GM18868 (cell line): ENCODE measurements at regions not wholly inside any gene's neighbourhood (a gene's known extent, or its start where the extent isn't known, plus 50 kb on each side); places are given as distances from the start of the nearest gene placed in this dataset.

ENCODE experiments used
- ATAC-seq: cut with Tn5 transposase; IDR thresholded peaks from one replicate; pipeline ENCODE4 v1.9.1; 2021; ENCODE audit warnings: mild to moderate bottlenecking, moderate library complexity; ENCODE audit not compliant: unreplicated experiment

DNA sequence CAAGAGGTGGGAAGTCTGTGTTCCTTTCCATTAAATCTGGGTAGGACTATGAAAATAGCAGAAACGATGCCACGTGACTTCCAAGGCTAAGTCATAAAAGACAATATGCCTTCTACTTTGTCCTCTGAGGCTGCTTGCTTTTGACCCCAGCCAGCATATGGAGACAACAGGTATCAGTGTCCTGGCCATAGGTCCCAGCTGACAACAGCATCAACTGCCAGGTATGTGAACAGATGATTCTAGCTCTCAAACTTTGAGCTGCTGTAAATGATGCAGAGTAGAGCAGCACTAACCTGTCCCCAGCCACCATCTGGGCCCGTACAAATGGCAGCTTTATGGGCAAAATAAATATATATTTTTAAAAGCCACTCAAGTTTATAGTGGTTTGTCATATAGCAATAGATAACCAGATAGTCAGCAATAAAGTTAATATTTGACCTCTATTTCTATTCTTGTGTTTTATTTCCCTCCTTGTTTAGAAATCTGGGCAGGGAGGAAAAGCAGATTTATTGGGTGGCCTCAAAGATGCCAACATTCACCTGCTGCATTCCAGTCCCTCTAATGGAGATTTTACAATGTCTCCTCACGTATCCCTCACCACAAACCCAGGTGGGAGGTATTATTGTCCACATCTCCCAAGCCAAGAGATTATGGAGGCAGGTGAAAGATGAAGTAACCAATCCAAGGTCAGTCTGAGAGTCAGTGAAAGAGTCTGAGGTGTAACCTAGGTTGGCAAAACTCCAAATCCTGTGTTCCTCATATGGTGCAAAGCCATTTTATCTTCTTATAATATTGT lies 209.6 kb upstream of the LARGE1 start:
- ATAC-seq = no peak

DNA sequence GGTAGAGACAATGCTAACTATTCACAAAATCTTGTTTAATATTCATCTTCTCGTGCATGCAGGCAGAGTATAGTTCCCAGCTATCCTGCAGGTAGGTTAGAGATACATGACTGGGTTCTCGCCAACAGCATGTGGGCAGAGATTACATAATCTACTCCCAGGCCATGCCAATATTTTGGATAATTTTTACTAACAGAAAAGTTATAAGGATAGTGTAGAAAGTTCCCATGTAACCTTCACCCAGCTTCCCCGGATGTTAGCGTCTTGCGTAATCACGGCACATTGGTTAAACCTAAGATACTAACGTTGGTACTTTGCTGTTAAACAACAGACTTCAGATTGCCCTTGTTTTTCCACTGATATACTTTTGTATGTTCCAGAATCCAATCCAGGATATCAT lies 215.5 kb upstream of the LARGE1 start:
- no peak for ATAC-seq

DNA sequence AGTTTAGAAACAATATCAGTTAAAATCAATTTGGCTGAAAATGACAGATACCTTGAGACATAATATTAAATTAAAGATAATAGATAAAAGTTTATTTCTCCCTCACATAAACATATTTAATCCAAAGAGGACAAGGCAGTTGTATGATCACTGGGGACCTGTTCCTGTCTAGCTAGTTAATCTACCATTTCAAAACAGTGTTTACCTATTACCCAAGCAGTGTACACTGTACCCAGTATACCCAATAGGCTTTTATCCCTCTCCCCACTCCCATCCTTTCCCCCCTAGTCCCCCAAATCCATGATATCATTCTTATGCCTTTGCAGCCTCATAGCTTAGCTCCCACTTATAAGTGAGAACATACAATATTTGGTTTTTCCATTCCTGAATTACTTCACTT lies 229.7 kb upstream of the LARGE1 start:
- no peak for ATAC-seq

DNA sequence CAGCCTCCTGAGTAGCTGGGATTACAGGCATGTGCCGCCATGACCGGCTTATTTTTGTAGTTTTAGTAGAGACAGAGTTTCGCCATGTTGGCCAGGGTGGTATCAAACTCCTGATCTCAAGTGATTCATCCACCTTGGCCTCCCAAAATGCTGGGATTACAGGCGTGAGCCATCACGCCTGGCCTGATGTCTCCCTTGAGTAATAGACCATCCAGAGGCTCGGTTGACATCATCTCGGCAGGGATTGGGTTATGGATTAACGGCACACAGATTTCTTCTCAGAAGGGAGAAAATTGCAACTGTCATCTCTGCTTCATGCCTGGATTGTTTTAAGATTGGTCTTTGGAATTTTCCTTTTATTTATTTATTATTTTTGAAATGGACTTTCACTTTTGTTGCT lies 239.2 kb upstream of the LARGE1 start:
- no peak for ATAC-seq

DNA sequence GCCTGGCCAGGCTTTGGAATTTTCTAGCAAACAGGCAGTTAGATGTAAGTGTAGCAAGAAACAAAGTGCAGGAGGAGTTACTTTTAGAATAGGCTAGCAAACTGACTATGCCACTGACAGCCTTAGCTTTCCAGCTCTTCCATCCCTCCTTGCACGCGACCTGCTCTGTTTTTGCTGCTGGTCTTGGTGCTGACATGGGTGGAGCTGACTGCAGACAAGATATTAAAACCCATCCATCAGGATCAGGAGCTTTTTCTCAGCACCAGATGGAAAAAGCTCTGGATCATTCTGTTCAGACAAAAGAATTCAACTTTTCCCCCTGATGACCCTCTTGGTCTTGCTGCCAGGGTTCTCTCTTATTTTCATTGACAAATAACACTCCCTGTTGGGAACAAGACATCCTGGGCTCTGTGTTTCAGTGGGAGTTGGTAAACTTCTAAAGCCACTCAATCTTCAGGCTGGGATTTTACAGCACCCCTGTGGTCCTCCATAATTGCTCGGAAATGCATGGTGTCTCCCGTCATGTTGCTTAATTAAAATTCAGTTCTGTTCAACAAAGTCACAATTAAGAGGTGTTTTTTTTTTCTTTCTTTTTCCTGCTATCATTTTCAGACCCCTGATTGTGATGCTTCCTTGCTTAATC lies 240.0 kb upstream of the LARGE1 start:
- no peak for ATAC-seq

DNA sequence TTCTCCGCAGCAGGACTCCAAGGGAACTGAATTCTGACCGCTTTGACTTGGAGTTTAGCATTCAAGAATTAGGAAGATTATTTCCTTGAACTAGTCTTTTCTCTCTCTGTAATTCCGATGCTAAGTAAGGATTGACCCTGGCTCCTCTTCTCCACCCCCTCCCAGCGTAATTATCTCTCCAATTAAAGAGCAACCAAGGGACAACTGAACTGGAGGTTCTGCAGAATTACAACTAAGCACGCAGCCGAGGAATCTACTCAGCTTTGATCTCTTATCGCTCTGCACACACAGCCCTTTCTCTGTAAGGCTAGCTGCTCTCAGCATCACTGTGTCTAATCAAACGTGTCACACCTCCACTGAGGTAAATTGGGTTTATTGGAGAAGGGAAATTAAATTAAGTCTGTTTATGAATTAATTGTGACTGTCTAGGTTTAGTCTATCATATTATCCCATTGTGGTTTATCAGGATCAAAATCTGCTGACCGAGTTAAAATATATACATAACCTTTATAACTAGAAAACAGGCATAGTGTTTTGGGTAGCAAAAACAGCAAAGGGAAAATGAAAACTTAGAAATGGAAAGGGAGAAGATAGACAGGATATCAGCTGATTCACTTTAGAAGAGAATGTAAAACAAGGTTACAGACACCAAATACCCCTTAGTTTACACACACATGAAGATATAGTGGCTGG lies 241.3 kb upstream of the LARGE1 start:
- ATAC-seq = no peak

DNA sequence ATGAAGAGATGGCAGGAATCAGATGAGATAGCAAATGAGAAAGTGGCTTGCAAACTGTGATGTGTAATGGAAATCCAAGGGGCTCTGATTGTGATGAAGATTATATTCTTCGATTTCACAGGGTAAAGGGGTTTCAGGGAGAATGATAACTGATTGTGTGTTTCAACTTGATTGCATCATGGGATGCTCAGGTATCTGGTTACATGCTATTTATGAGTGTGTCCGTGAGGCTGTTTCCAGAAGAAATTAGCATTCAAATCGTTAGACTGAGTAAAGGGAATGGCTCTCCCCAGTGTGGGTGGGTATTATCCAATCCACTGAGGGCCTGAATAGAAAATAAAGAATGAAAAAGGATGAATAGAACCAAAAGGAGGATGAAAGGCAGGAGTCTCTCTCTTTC lies 278.7 kb upstream of the LARGE1 start:
- ATAC-seq = no peak

DNA sequence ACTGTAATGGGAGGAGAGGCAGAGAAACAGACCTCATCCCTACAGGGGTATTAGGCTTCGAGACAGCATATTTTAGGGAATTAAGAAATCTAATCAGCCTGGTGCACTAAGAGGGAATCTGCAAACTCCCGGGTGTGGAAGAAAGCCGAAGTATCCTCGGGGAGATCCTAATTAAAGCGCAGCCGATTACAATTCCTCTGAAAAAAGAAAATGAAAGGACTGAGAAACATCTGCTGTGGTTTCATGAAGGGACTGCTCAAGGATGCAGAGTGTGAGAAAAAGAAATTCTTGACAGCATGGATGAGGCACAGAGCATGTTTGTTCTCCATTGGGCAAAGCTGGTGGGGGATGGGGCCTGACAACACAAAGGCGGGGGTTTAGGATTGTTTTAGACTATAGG lies 290.0 kb upstream of the LARGE1 start:
- ATAC-seq = no peak

DNA sequence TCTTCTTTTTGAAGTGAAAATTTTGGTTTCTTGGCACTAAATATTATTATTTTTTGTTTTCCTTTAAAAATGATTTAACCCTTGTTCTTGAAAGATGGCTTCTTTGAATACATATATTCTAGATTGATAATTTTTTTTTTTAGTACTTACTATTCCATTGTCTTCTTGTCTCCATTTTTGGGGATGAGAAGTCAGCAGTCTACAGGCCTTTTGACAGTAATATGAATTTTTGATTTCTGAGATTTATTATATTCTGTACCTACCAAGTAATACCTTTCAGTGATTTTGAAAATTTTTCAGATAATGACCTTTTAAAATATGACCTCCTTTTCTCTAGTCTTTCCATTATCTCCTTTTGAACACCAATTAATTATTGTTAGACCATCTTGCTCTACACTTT lies 294.1 kb upstream of the LARGE1 start:
- no peak for ATAC-seq

DNA sequence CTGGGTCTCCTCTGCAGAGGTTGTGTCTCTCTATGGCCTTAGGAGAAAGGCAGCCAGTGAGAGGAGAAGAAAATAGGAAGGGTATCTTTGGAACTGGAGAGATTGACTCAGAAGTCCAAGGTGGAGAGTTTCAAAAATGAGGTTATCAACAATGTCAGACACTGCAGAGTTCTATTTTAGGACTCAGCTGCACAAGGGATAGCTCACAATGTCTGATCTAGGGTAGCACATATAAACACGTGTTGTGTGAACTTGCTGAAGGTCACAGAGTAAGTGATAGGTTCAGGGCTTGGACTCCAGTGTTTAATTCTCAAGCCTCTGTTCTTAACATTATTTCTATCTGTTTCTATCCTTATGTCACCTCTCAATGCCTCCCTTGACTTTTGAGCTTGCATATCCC lies 305.0 kb upstream of the LARGE1 start:
- no peak for ATAC-seq

DNA sequence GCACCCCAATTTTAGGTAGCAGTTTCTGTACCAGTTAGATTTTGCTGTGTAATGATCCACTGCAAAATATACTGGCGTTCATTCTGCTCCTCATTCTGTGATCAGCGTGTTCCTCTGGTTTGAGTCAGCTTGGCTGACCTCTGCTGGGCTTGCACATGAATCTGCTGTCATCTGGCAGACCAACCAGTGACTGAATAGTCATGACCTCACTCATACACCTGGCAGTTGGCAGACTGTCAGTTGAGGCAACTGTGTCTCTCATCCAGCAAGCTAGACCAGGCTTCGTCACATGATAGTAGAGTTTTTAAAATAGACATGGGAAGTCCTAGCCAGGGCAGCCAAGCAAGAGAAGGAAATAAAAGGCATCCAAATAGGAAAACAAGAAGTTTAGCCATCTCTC lies 316.3 kb upstream of the LARGE1 start:
- no peak for ATAC-seq

DNA sequence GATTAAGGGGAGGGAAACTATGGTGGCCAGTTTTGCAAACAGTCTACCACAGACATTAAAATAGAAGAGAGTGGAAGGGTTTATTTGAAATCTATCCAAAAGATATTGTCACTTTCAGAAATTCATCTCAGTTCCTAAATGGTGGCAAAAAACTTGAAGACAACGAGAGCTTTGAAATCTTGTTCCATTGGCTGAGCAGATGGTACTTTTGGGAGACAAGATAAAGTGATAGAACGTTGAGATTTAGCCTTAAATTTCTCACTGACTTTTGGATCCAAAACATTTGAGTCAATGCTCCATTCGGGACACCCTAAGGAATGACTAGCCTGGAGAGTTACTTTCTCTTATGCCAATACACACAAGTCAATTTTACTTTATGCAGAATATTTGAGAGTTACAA lies 319.1 kb upstream of the LARGE1 start:
- no peak for ATAC-seq

DNA sequence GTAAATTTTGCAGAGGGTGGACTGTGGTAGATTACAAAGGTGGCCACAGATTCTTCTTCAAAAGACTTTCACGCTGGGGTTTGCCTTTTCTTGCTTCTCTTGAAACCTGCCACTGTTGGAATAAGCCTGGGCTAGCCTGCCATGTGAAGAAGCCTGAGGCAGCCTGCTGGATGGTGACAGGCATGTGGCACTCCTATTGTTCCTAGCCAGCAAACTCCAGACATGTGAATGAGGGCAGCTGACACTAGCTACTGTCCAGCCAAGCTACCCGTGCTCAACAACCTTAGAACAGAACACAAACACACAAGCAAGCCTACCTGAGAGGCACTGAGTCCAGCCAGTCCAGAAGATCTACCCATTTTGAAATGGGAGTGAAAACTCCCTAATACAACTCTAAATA lies 322.7 kb upstream of the LARGE1 start:
- no peak for ATAC-seq

DNA sequence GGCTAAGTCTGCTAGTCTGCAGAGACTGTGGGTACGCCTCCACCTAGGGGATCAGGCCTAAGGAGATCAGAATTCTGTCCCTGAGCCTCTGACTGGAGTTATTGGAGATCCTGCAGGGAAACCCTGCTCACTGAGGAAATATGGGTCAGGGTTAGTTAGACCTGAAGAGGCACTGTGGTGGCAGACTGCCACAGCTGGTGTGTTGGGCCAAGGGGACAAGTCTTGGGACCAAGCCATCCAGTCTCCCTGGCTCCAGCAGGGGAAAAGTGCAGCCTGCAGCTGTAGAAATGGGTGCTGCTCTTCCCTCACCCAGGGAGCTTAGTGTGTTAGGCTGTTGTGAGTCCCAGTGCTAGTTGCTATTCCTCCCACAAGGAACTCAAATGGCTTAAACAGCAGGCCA lies 334.8 kb upstream of the LARGE1 start:
- no peak for ATAC-seq

DNA sequence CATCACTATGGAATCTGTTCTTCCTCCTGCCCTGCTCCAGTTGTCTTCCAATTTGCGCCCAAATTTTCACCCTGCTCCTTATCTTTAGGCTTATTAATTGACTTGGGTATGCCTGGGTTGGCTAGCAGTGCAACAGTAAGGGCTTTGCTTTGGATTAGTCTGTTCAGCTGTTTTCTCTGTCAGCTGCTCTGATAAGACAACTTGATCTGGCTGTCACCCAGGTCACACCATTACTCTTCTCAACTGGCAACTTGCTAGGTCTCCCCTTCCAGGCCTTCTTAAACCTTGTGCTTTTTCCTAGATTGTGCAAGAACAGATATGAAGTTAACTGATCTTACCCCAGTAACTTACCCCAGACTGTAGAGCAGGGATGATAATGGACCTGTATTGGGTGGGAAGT lies 357.8 kb upstream of the LARGE1 start:
- no peak for ATAC-seq

DNA sequence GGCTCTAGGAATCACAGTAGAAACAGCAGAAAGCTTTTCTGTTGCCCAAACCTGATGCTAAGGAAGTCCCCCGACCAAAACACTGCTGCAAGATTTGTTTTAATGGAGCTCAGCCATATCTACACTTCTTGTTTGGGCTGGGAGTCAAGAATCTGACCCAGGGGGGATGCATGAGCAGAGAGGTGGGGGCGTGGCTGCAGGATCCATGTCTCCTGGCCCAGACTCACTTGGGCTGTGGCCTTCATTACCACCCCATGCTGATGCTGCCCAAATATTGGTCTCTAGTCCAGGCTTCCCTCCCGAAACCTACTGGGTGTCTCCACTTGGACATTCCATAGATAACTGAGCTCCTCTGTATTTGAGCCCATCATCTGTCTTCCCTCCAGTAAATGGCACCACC lies 361.5 kb upstream of the LARGE1 start:
- no peak for ATAC-seq

DNA sequence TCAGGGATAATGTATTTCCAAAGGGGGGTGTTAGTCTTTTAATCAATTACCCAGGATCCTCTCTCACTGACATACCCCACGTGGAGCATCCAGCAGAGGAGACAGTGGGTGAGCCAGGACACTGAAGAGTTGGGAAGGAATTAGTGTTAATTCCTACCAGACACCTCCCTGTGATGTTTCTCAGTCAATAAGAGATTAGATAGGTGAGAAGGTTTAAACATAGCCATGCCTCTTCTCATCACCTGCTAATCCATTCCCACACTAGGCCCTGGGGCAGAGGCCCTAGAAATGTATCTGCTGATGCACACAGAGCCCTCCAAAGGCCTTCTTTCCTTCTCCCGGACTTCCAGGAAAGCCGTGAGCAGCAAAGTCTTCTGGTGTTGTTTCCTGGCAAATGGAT lies 363.6 kb upstream of the LARGE1 start:
- ATAC-seq = no peak

DNA sequence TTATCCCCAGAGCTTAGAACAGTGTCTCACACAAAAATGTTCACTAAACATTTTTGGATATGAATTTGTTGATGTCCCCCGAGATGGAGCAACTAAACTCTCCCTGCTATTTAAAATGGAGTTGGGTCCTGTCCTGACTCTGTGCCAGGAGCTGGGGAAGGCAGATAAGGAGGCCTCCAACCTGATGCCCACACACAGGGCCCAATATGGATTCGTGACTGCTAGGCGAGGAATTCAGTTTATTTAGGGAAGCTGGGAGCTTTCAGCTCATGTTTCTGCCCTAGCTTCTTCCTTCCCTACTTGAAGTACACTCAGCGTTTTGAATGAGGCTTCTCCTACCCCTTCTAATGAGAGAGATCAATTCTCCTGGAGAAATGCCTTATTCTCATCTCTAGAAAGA lies 373.0 kb upstream of the LARGE1 start:
- no peak for ATAC-seq

DNA sequence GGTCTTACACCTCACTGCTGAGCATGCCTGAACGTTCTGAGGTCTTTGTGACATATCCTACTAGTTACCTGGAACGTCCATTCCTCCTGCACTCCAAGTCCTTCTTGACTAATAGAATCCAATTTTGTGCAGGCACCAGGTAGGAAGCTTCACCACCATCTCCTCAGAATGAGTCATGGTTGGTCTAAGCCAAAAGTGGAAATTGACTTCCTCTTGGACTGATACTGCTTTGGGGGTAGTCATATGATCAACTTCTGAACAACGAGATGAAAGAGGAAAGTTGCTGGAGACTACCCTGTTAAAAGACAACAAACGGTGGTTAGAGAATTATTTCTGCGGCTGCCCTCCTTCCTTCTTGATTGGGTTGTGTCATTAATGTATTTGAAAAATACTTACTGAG lies 374.2 kb upstream of the LARGE1 start:
- ATAC-seq = no peak

DNA sequence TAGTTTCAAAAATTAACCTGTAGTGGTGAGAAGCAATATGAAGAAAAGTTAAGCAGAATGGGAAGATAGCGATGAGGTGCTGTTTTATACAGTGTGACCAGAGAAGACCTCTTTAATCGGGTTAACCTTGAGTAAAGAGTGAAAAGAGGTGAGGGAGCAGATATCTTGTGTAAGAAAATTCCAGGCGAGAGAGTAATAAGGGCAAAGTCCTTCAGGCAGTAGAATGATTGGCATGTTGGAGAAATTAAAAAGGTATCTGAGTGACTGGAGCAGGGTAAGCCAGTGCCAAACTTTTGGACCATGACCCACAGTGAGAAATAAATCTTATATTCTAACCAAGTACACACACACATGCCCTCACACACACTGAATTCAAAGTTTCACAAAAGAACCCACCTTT lies 374.7 kb upstream of the LARGE1 start:
- ATAC-seq = no peak

DNA sequence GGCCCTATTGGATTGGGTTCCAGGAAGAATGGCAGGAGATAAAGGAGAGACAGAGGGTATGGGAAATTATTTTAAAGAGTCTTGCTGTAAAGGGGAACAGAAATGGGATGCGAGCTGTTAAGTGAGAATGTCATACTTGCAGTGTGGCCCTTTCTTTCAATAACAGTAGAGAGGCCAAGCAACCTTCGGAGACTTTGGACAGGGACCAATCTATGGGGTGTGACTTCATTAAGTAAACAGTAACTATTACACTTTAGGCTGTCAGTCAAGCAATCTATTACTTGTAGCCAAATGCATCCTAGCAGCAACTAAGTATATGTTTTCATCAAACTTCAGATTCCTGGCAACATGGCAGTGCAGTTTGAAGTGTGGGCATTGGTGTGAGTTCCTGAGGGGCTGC lies 376.2 kb upstream of the LARGE1 start:
- ATAC-seq = no peak

DNA sequence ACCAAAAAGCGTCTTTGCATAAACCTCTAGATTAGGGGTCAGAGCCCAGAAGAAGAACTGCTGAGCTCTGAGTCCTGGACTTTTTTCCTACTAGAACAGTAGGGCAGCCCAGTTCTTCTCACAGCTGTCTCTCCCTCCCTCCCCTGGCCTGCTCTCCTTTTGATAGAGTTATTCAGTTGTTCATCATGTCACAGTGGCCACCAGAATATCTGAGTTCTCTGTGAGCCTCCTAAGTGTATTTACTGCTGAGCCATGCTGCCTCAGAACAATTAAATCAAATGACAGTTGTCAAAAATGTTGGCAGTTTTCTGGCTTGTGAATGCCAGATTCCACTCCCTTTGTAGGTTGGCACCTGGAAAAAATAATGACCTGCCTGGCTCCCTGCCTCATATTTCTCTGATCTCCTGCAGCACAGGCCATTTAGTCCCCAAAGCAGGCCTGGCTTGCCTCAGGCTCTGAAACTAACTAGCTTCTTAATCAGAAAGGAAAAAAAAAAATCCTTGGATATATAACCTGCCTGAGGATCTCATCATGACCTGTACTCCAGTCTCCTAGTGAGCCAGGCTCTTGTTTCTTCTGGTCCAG lies 377.4 kb upstream of the LARGE1 start:
- no peak for ATAC-seq
